ENCODE measurements at regions not wholly inside any gene's neighbourhood (a gene's known extent, or its start where the extent isn't known, plus 50 kb on each side); places are given as distances from the start of the nearest gene placed in this dataset.

DNA sequence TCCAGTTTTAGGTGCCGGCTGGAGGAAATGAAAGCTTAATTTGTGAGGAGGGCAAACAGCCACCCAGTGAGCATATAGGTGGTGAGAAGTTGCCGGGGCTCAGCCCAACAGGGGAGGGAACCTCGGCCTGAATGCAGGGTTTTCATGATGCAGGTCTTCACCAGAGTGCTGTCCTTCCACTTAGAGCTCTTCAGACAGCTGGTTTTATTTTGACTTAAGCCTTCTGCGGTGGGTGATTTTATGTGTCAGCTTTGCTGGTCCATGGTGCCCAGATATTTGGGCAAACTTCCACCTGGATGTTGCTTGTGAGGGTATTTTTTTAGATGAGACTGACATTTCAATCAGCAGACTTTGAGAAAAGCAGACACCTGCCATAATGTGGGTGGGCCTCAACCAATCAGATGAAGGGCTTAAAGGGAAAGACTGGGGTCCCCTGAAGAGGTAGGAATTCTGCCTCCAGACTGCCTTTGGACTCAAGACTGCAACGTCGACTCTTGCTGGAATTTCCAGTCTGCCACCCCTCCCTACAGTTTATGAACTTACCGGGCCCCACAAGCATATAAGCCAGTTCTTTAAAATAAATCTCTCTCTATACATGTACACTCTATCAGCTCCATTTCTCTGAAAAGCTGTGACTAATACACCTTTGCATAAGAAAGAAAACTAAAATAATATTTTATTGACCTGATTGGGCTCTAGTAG is 72.8 kb downstream of the RHOU start:
- no peak overlapping the region for H3K9ac ChIP-seq
- H4K20me1 ChIP-seq (ENCODE audit: insufficient read depth) = no peaks in the 10 kb centered on the region
- TF ChIP-seq, protein P1, sequence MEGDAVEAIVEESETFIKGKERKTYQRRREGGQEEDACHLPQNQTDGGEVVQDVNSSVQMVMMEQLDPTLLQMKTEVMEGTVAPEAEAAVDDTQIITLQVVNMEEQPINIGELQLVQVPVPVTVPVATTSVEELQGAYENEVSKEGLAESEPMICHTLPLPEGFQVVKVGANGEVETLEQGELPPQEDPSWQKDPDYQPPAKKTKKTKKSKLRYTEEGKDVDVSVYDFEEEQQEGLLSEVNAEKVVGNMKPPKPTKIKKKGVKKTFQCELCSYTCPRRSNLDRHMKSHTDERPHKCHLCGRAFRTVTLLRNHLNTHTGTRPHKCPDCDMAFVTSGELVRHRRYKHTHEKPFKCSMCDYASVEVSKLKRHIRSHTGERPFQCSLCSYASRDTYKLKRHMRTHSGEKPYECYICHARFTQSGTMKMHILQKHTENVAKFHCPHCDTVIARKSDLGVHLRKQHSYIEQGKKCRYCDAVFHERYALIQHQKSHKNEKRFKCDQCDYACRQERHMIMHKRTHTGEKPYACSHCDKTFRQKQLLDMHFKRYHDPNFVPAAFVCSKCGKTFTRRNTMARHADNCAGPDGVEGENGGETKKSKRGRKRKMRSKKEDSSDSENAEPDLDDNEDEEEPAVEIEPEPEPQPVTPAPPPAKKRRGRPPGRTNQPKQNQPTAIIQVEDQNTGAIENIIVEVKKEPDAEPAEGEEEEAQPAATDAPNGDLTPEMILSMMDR (conservative IDR thresholded peaks at IDR 0.05; ENCODE audit: low read depth, low read length) = no peak
- peaks cover 26% of the 10 kb centered on the region for H3K4me1 ChIP-seq (ENCODE audit: low read depth, poor library complexity, severe bottlenecking)
- H3K4me3 ChIP-seq (IDR thresholded peaks at IDR 0.05; ENCODE audit: insufficient read depth, low read depth, low read length) = no peak overlapping the region
- no peaks in the 10 kb centered on the region for H3K36me3 ChIP-seq (ENCODE audit: insufficient read depth)
- no peaks in the 10 kb centered on the region for H3K79me2 ChIP-seq (ENCODE audit: insufficient read depth, low read depth)
- no peak overlapping the region for H2AFZ ChIP-seq (ENCODE audit: low read depth)
- H3K4me2 ChIP-seq = no peak overlapping the region
- no peaks in the 10 kb centered on the region for H3K27me3 ChIP-seq (ENCODE audit: insufficient read depth, low read depth)
- no peak overlapping the region for H3K27ac ChIP-seq

DNA sequence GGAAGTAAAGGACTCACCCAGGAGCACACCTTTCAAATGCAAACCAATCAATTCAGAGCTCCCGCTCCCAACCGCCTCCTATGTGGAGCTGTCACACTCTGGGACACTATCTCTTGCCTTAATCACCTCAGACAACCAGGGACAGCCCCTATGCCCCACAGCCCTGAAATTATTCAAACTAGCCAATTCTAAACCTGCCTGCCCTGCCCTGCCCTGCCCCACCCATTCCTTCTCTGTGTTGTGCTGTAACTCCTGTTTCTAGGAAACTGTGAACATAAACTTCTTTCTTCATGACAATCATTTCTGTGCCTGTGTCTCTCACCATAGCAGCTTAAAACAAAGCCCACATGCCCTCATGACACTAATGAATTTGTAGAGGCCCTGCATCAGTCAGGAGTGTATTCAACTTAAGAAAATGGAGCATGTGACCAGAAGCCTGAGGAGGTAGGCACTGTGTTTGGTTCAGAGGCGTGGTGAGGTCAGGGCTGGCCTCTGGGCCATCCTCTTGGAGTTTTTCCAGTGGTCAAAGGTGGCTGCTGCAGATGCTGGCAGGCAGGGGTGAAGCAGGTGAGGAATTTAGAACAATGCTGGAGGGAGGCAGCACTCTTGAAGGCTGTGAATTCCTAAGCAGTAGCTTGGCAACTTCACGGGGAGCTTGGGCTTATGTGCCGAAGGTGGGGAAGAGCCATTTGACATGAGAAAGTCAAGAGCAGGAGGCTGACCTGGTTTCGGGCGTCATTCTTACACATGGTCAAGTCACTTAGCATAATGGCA is 74.5 kb downstream of the RHOU start:
- no peak overlapping the region for H3K27ac ChIP-seq
- no peaks in the 10 kb centered on the region for H3K79me2 ChIP-seq (ENCODE audit: insufficient read depth, low read depth)
- H3K27me3 ChIP-seq (ENCODE audit: insufficient read depth, low read depth) = no peaks in the 10 kb centered on the region
- peaks cover 21% of the 10 kb centered on the region for H3K4me1 ChIP-seq (ENCODE audit: low read depth, poor library complexity, severe bottlenecking)
- TF ChIP-seq, protein P1 (conservative IDR thresholded peaks at IDR 0.05; ENCODE audit: low read depth, low read length) = no peak
- no peak overlapping the region for H3K9ac ChIP-seq
- H2AFZ ChIP-seq (ENCODE audit: low read depth) = no peak overlapping the region
- no peak overlapping the region for H3K4me2 ChIP-seq
- no peaks in the 10 kb centered on the region for H3K36me3 ChIP-seq (ENCODE audit: insufficient read depth)
- no peaks in the 10 kb centered on the region for H4K20me1 ChIP-seq (ENCODE audit: insufficient read depth)
- no peak overlapping the region for H3K4me3 ChIP-seq (IDR thresholded peaks at IDR 0.05; ENCODE audit: insufficient read depth, low read depth, low read length)

DNA sequence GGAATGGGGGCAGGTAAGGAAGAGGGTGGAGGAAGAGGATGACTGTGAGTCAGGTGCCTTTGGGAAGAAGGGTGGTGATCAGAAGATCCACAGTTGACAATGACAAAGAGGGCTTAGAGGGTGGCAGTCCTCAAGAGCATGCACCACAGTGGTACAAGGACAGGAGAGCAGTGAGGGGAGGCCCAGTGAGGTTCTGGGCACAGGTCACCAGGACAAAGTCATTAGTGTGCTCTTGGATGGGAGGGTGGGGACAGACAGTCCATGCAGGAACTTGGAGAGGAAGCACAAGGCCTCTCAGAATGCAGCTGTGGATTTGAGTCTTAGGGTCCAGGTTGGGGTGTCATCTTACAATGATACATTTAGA is 75.1 kb downstream of the RHOU start:
- H3K27ac ChIP-seq = no peak overlapping the region
- no peak overlapping the region for H2AFZ ChIP-seq (ENCODE audit: low read depth)

DNA sequence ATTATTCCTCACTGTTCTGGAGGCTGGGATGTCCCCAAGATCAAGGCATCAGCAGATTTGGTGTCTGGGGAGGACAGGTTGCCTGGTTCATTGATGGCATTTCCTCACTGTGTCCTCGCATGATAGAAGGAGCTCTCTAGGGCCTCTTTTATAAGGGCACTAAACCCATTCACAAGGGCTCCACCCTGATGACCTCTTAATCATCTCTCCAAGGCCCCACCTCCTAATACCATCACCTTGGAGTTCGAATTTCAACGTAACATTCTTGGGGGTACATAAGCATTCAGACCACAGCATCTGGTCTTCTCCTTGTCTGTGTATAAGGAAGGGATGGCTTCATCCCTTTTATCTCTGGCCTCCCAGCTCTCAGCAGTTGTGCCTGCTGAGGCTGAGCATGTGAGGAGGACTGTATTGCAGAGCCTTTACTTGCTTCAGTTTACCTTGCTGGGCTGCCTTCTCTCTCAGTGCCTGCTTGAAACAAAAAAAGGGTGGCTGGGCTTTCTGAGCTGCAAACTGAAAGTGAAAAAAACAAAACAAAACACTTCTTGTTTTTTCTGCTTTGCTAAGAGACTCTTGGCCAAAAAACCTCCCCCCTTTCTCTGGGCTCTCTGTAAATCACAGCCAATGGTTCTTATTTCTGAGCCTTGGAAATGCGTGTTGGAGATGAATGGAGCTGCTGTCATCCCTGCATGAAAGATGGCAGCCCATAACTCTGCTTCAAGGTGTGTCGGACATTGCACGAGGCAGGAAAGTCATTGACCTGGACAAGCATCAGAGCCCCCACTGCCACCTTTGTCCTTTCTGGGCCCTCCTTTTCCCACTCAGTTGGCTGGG is 75.8 kb downstream of the RHOU start:
- Histone ChIP-seq H3K9ac (no peak overlapping the region; the same call in 1 of the 2 replicates), H3K27ac (peak overlapping the region; percentile 34; the same call in 1 of the 2 replicates), H3K27me3 (ENCODE audit: insufficient read depth, low read depth) (no peaks in the 10 kb centered on the region), H3K36me3 (ENCODE audit: insufficient read depth) (no peaks in the 10 kb centered on the region; the same call in 1 of the 2 replicates), H2AFZ (ENCODE audit: low read depth) (peak overlapping the region; percentile 52), H3K4me3 (IDR thresholded peaks at IDR 0.05; ENCODE audit: insufficient read depth, low read depth, low read length) (no peak overlapping the region), H3K79me2 (ENCODE audit: insufficient read depth, low read depth) (no peaks in the 10 kb centered on the region), H3K4me1 (ENCODE audit: low read depth, poor library complexity, severe bottlenecking) (peaks cover 12% of the 10 kb centered on the region), H4K20me1 (ENCODE audit: insufficient read depth) (no peaks in the 10 kb centered on the region), H3K4me2 (peak overlapping the region; percentile 51)
- TF ChIP-seq, protein P1 (conservative IDR thresholded peaks at IDR 0.05; ENCODE audit: low read depth, low read length) = no peak

More for the DNA sequence above, 75.1 kb downstream of the RHOU start:
- Histone ChIP-seq H3K79me2 (ENCODE audit: insufficient read depth, low read depth) (no peaks in the 10 kb centered on the region), H3K4me2 (no peak overlapping the region), H3K36me3 (ENCODE audit: insufficient read depth) (no peaks in the 10 kb centered on the region), H3K9ac (no peak overlapping the region), H3K4me3 (IDR thresholded peaks at IDR 0.05; ENCODE audit: insufficient read depth, low read depth, low read length) (no peak overlapping the region), H3K27me3 (ENCODE audit: insufficient read depth, low read depth) (no peaks in the 10 kb centered on the region), H3K4me1 (ENCODE audit: low read depth, poor library complexity, severe bottlenecking) (peaks cover 16% of the 10 kb centered on the region), H4K20me1 (ENCODE audit: insufficient read depth) (no peaks in the 10 kb centered on the region)
- TF ChIP-seq, protein P1 (conservative IDR thresholded peaks at IDR 0.05; ENCODE audit: low read depth, low read length) = no peak
